Neural cell (in vitro differentiated cells): ENCODE measurements at regions not wholly inside any gene's neighbourhood (a gene's known extent, or its start where the extent isn't known, plus 50 kb on each side); places are given as distances from the start of the nearest gene placed in this dataset.

Source experiments
- POLR2AphosphoS5 ChIP-seq: IDR thresholded peaks from 2 replicates; pipeline ENCODE4 v1.6.1; 2012
- TF ChIP-seq, protein P1 (sequence below): fragments of 450-650 bp; IDR thresholded peaks from 2 replicates; pipeline ENCODE4 v1.5.1; 2014; ENCODE audit warnings: antibody characterized with exemption, mild to moderate bottlenecking, moderate library complexity; ENCODE audit not compliant: poor library complexity, severe bottlenecking

- TF ChIP-seq, protein P1, sequence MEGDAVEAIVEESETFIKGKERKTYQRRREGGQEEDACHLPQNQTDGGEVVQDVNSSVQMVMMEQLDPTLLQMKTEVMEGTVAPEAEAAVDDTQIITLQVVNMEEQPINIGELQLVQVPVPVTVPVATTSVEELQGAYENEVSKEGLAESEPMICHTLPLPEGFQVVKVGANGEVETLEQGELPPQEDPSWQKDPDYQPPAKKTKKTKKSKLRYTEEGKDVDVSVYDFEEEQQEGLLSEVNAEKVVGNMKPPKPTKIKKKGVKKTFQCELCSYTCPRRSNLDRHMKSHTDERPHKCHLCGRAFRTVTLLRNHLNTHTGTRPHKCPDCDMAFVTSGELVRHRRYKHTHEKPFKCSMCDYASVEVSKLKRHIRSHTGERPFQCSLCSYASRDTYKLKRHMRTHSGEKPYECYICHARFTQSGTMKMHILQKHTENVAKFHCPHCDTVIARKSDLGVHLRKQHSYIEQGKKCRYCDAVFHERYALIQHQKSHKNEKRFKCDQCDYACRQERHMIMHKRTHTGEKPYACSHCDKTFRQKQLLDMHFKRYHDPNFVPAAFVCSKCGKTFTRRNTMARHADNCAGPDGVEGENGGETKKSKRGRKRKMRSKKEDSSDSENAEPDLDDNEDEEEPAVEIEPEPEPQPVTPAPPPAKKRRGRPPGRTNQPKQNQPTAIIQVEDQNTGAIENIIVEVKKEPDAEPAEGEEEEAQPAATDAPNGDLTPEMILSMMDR, result no peak
- no peak for TF ChIP-seq POLR2AphosphoS5
Observed at GRCh38 chr17:77615703-77616253, 342.7 kb upstream of the TNRC6C start.
